HEK293 (cell line): ENCODE measurements at regions not wholly inside any gene's neighbourhood (a gene's known extent, or its start where the extent isn't known, plus 50 kb on each side); places are given as distances from the start of the nearest gene placed in this dataset.

ENCODE experiments used
- CTCF ChIA-PET: fragments of 350-600 bp; formaldehyde crosslinking; extraction: SDS; loops from one replicate; lab custom pipeline; 2021; ENCODE audit warnings: antibody characterized with exemption; lab: Yijun Ruan, JAX
- POLR2A ChIA-PET: fragments of 300-600 bp; formaldehyde crosslinking; extraction: SDS; loops from one replicate; lab custom pipeline; 2020; ENCODE audit warnings: antibody characterized with exemption, inconsistent platforms; lab: Yijun Ruan, JAX
- H3K27ac ChIP-seq: fragments of 200-500 bp; sonication (Bioruptor generic); 2 replicates; pipeline ENCODE4 v1.5.1; 2014; ENCODE audit warnings: low read depth, low read length, control low read depth, inconsistent platforms; ENCODE audit errors: extremely low read depth
- H3K36me3 ChIP-seq, 2 experiments: fragments of 200-500 bp in 1 of 2; sonication (Bioruptor generic) in 1 of 2; 1 replicate in 1 of 2; 2 replicates in 1 of 2; pipeline ENCODE4 v1.5.1; 2014 to 2017; ENCODE audit warnings: inconsistent platforms in 2 of 2, low read length in 2 of 2; ENCODE audit not compliant: control insufficient read depth in 2 of 2, insufficient read depth in 1 of 2
- H3K4me1 ChIP-seq: fragments of 200-500 bp; sonication (Bioruptor generic); 2 replicates; pipeline ENCODE4 v1.5.1; 2014; ENCODE audit warnings: mild to moderate bottlenecking, low read length, inconsistent platforms; ENCODE audit not compliant: control insufficient read depth, insufficient read depth
- H3K4me3 ChIP-seq: 2 replicates; pipeline ENCODE4 v1.5.1; 2011; ENCODE audit warnings: low read depth, mild to moderate bottlenecking, control low read depth, low read length, moderate library complexity
- H3K9me3 ChIP-seq: fragments of 200-500 bp; sonication (Bioruptor generic); 2 replicates; pipeline ENCODE4 v1.5.1; 2014; ENCODE audit warnings: low read depth, low read length, inconsistent platforms; ENCODE audit not compliant: control insufficient read depth, insufficient read depth
- ATF2 ChIP-seq: fragments of 450-650 bp; formaldehyde crosslinking; IDR thresholded peaks from 2 replicates; pipeline ENCODE4 v1.5.1; 2016; ENCODE audit warnings: missing biosample characterization, missing genetic modification characterization, low read depth
- EGR2 ChIP-seq: fragments of 450-650 bp; formaldehyde crosslinking; IDR thresholded peaks from 2 replicates; pipeline ENCODE4 v1.5.1; 2016; ENCODE audit warnings: low read depth, missing biosample characterization, missing genetic modification characterization
- GFI1B ChIP-seq: fragments of 450-650 bp; formaldehyde crosslinking; IDR thresholded peaks from 2 replicates; pipeline ENCODE4 v1.5.1; 2016; ENCODE audit warnings: missing biosample characterization, missing genetic modification characterization
- HIC1 ChIP-seq: fragments of 450-650 bp; formaldehyde crosslinking; IDR thresholded peaks from 2 replicates; pipeline ENCODE4 v1.5.1; 2016; ENCODE audit warnings: missing biosample characterization, missing genetic modification characterization
- HOXD13 ChIP-seq: sonication (generic); formaldehyde crosslinking; IDR thresholded peaks from 2 replicates; pipeline ENCODE4 v1.8.0; 2022; ENCODE audit warnings: missing genetic modification reagents, borderline replicate concordance
- IKZF3 ChIP-seq: fragments of 450-650 bp; IDR thresholded peaks from 2 replicates; pipeline ENCODE4 v1.5.0; 2018; ENCODE audit warnings: missing biosample characterization, mild to moderate bottlenecking, missing genetic modification characterization, moderate library complexity
- PRDM1 ChIP-seq: fragments of 450-650 bp; formaldehyde crosslinking; IDR thresholded peaks from 2 replicates; pipeline ENCODE4; 2016; ENCODE audit warnings: missing biosample characterization, missing genetic modification characterization
- PRDM6 ChIP-seq: fragments of 450-650 bp; formaldehyde crosslinking; IDR thresholded peaks from 2 replicates; pipeline ENCODE4 v1.5.1; 2017; ENCODE audit warnings: missing biosample characterization, missing genetic modification characterization
- SP7 ChIP-seq: fragments of 450-650 bp; formaldehyde crosslinking; IDR thresholded peaks from 2 replicates; pipeline ENCODE4 v1.5.1; 2016; ENCODE audit warnings: missing biosample characterization, missing genetic modification characterization
- WT1 ChIP-seq: fragments of 450-650 bp; formaldehyde crosslinking; IDR thresholded peaks from 2 replicates; pipeline ENCODE4 v1.5.1; 2016; ENCODE audit warnings: missing biosample characterization, missing genetic modification characterization
- ZBTB6 ChIP-seq: fragments of 450-650 bp; formaldehyde crosslinking; IDR thresholded peaks from 2 replicates; pipeline ENCODE4 v1.5.1; 2017; ENCODE audit warnings: missing biosample characterization, missing genetic modification characterization
- ZFP41 ChIP-seq: fragments of 450-650 bp; formaldehyde crosslinking; IDR thresholded peaks from 2 replicates; pipeline ENCODE4 v1.5.1; 2016; ENCODE audit warnings: missing biosample characterization, missing genetic modification characterization, borderline replicate concordance
- ZIC2 ChIP-seq: fragments of 450-650 bp; formaldehyde crosslinking; IDR thresholded peaks from 2 replicates; pipeline ENCODE4 v1.5.1; 2016; ENCODE audit warnings: missing biosample characterization, missing genetic modification characterization
- ZNF121 ChIP-seq: fragments of 450-650 bp; formaldehyde crosslinking; IDR thresholded peaks from 2 replicates; pipeline ENCODE4 v1.5.1; 2016; ENCODE audit warnings: missing biosample characterization, missing genetic modification characterization
- ZNF221 ChIP-seq: fragments of 450-650 bp; formaldehyde crosslinking; IDR thresholded peaks from 2 replicates; pipeline ENCODE4 v1.5.1; 2017; ENCODE audit warnings: missing biosample characterization, missing genetic modification characterization, borderline replicate concordance
- ZNF23 ChIP-seq: fragments of 450-650 bp; formaldehyde crosslinking; IDR thresholded peaks from 2 replicates; pipeline ENCODE4 v1.5.1; 2016; ENCODE audit warnings: missing biosample characterization, missing genetic modification characterization, borderline replicate concordance
- ZNF24 ChIP-seq: fragments of 450-650 bp; formaldehyde crosslinking; IDR thresholded peaks from 2 replicates; pipeline ENCODE4 v1.5.1; 2016; ENCODE audit warnings: missing biosample characterization, missing genetic modification characterization
- ZNF394 ChIP-seq: fragments of 450-650 bp; formaldehyde crosslinking; IDR thresholded peaks from 2 replicates; pipeline ENCODE4 v1.5.1; 2016; ENCODE audit warnings: missing biosample characterization, missing genetic modification characterization, mild to moderate bottlenecking, moderate library complexity, borderline replicate concordance
- ZNF596 ChIP-seq: fragments of 450-650 bp; IDR thresholded peaks from 2 replicates; pipeline ENCODE4 v1.5.0; 2018; ENCODE audit warnings: missing biosample characterization, mild to moderate bottlenecking, missing genetic modification characterization, moderate library complexity
- ZNF747 ChIP-seq: fragments of 450-650 bp; formaldehyde crosslinking; IDR thresholded peaks from 2 replicates; pipeline ENCODE4 v1.5.1; 2016; ENCODE audit warnings: missing biosample characterization, missing genetic modification characterization
- ZSCAN16 ChIP-seq: fragments of 450-650 bp; formaldehyde crosslinking; IDR thresholded peaks from 2 replicates; pipeline ENCODE4 v1.5.1; 2016; ENCODE audit warnings: missing biosample characterization, missing genetic modification characterization
- ZSCAN30 ChIP-seq: fragments of 450-650 bp; IDR thresholded peaks from 2 replicates; pipeline ENCODE4 v1.5.1; 2018; ENCODE audit warnings: missing biosample characterization, mild to moderate bottlenecking, missing genetic modification characterization, moderate library complexity

GRCh38 chr1:80656014-80656636 is 1144.6 kb upstream of the ADGRL2 start:
- H3K27ac ChIP-seq = no peak overlapping the region
- no peak overlapping the region for H3K4me3 ChIP-seq
- ChIA-PET POLR2A (no interaction called here), CTCF (interaction anchor here (0.6 to 1.2 kb wide), 9 partner anchors 10 to 410 kb away, joined by 3 to 4 read pairs (median 3); no protein-coding TSS in a partner anchor)
- H3K36me3 ChIP-seq = no peaks in the 10 kb centered on the region
- H3K9me3 ChIP-seq = no peaks in the 10 kb centered on the region
- no peak for TF ChIP-seq WT1 (tag by site-specific recombination)
- H3K4me1 ChIP-seq = no peaks in the 10 kb centered on the region

- TF ChIP-seq ZNF221 (tag by site-specific recombination) (no peak), ZNF121 (tag by site-specific recombination) (no peak), PRDM6 (0 out of 2 replicates have a peak, but pooled peaks have one; percentile 12), ZSCAN30 (tag by site-specific recombination) (no peak), PRDM1 (peak; percentile 58; the same call in 1 of the 2 replicates), ATF2 (tag by site-specific recombination) (0 out of 2 replicates have a peak, but pooled peaks have one; percentile 6)
- CTCF ChIA-PET = interaction anchor here (0.8 kb wide), 1 partner anchor 10 kb away, joined by 3 read pairs; no protein-coding TSS in a partner anchor
- H3K9me3 ChIP-seq = no peaks in the 10 kb centered on the region
- H3K27ac ChIP-seq = no peak overlapping the region
- no peaks in the 10 kb centered on the region for H3K36me3 ChIP-seq
- POLR2A ChIA-PET = no interaction called here
- H3K4me1 ChIP-seq = no peaks in the 10 kb centered on the region
- no peak overlapping the region for H3K4me3 ChIP-seq
These were observed 1154.7 kb upstream of the ADGRL2 start for GRCh38 chr1:80646053-80646452.

GRCh38 chr1:80645621-80646020 is 1155.1 kb upstream of the ADGRL2 start:
- H3K27ac ChIP-seq = no peak overlapping the region
- no peak overlapping the region for H3K4me3 ChIP-seq
- TF ChIP-seq ZFP41 (tag by site-specific recombination) (no peak), ZBTB6 (tag by site-specific recombination) (no peak), ZNF394 (tag by site-specific recombination) (no peak), ZSCAN16 (tag by site-specific recombination) (no peak), ZNF24 (tag by site-specific recombination) (no peak)
- no peaks in the 10 kb centered on the region for H3K9me3 ChIP-seq
- no peaks in the 10 kb centered on the region for H3K36me3 ChIP-seq
- ChIA-PET POLR2A (no interaction called here), CTCF (interaction anchor here (0.8 to 1.1 kb wide), 2 partner anchors 9 to 11 kb away, joined by 3 to 4 read pairs; no protein-coding TSS in a partner anchor)
- no peaks in the 10 kb centered on the region for H3K4me1 ChIP-seq

- Histone ChIP-seq H3K4me3 (no peak overlapping the region), H3K9me3 (no peaks in the 10 kb centered on the region), H3K27ac (no peak overlapping the region), H3K36me3 (no peaks in the 10 kb centered on the region), H3K4me1 (no peaks in the 10 kb centered on the region)
- POLR2A ChIA-PET = no interaction called here
- CTCF ChIA-PET = interaction anchor here (1.1 kb wide), 1 partner anchor 14 kb away, joined by 3 read pairs; no protein-coding TSS in a partner anchor
- TF ChIP-seq SP7 (tag by site-specific recombination) (no peak), ZNF23 (tag by site-specific recombination) (no peak), ZNF596 (tag by site-specific recombination) (no peak), IKZF3 (tag by site-specific recombination) (no peak), GFI1B (tag by site-specific recombination) (no peak), ZIC2 (no peak), HOXD13 (CRISPR knock-in tag) (no peak), HIC1 (tag by site-specific recombination) (no peak), EGR2 (tag by site-specific recombination) (no peak), ZNF747 (no peak)
These were observed 1159.8 kb upstream of the ADGRL2 start for GRCh38 chr1:80640978-80641377.
